ENCODE measurements at regions not wholly inside any gene's neighbourhood (a gene's known extent, or its start where the extent isn't known, plus 50 kb on each side); places are given as distances from the start of the nearest gene placed in this dataset.
"Not testable (repeated sequence)": the region's sequence is repeated elsewhere in the genome, so short reads cannot be mapped to it uniquely, and the experiment has no call there.

- DNase-seq (ENCODE audit: low read depth, low spot score); H3K27ac ChIP-seq: not testable (repeated sequence)
Observed at GRCh38 chr1:188812836-188813573, 1664.7 kb downstream of the BRINP3 start.

- H3K27ac ChIP-seq: no peak overlapping the region
- DNase-seq (ENCODE audit: low read depth, low spot score): no peak
Observed at GRCh38 chr1:188817814-188818213, 1659.8 kb downstream of the BRINP3 start.

- no peak for DNase-seq (ENCODE audit: low read depth, low spot score)
Observed at GRCh38 chr1:188822248-188822647, 1655.4 kb downstream of the BRINP3 start.

DNA sequence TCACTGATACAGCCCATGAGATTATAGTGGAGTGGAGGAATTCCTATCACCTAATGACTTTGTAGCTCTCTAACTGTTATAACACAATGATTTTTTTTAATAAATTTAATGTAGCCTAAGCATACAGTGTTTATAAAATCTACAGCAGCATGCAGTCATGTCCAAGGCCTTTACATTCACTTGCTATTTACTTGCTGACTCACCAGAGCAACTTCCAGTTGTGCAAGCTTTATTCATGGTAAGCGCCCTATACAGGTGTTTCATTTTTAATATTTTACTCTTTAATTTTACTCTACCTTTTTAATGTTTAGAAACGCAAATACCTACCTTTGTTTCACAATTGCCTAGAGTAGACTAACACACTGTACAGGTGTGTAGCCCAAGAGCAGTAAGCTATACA, 1652.2 kb downstream of the BRINP3 start:
- peak; percentile 2 for DNase-seq (ENCODE audit: low read depth, low spot score)
- no peak overlapping the region for H3K27ac ChIP-seq

More at GRCh38 chr1:188822248-188822647, 1655.4 kb downstream of the BRINP3 start:
- no peak overlapping the region for H3K27ac ChIP-seq

GRCh38 chr1:188826800-188827199, 1650.9 kb downstream of the BRINP3 start:
- DNase-seq (ENCODE audit: low read depth, low spot score): no peak
- H3K27ac ChIP-seq: no peak overlapping the region

- no peak for DNase-seq (ENCODE audit: low read depth, low spot score)
- no peak overlapping the region for H3K27ac ChIP-seq
Observed at GRCh38 chr1:188827400-188827799, 1650.3 kb downstream of the BRINP3 start.

GRCh38 chr1:188841111-188841696, 1636.5 kb downstream of the BRINP3 start:
- not testable (repeated sequence) for H3K27ac ChIP-seq; DNase-seq (ENCODE audit: low read depth, low spot score)

- no peak for DNase-seq (ENCODE audit: low read depth, low spot score)
- no peak overlapping the region for H3K27ac ChIP-seq
Observed at GRCh38 chr1:188846468-188846867, 1631.2 kb downstream of the BRINP3 start.

GRCh38 chr1:188857526-188858087, 1620.1 kb downstream of the BRINP3 start:
- no peak overlapping the region for H3K27ac ChIP-seq
- no peak for DNase-seq (ENCODE audit: low read depth, low spot score)

- DNase-seq (ENCODE audit: low read depth, low spot score): no peak
- no peak overlapping the region for H3K27ac ChIP-seq
Observed at GRCh38 chr1:188867614-188868013, 1610.0 kb downstream of the BRINP3 start.

- H3K27ac ChIP-seq: no peak overlapping the region
- no peak for DNase-seq (ENCODE audit: low read depth, low spot score)
Observed at GRCh38 chr1:188871164-188871563, 1606.5 kb downstream of the BRINP3 start.

GRCh38 chr1:188872376-188872775, 1605.3 kb downstream of the BRINP3 start:
- no peak overlapping the region for H3K27ac ChIP-seq
- no peak for DNase-seq (ENCODE audit: low read depth, low spot score)

DNA sequence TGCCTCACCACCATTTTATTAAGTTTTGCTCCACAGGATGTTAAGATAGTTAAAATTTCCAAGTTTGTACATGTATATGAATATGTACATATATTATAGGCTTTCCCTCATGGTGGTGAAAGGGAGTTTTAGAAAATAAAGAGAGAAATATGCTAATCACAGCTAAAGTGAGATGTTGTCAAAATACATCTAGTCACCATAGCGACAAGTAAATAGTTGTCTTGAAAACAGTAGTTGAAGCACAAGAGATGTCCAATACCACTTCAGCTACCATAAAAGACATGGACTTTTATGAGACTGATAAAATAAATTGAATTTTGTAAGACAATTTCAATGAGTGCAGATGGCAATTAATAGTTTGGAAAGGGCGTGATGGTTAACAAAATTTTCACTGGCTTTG, 1600.0 kb downstream of the BRINP3 start:
- no peak for DNase-seq (ENCODE audit: low read depth, low spot score)
- no peak overlapping the region for H3K27ac ChIP-seq

- DNase-seq (ENCODE audit: low read depth, low spot score): no peak
- H3K27ac ChIP-seq: no peak overlapping the region
Observed at GRCh38 chr1:188888386-188888785, 1589.3 kb downstream of the BRINP3 start.

DNA sequence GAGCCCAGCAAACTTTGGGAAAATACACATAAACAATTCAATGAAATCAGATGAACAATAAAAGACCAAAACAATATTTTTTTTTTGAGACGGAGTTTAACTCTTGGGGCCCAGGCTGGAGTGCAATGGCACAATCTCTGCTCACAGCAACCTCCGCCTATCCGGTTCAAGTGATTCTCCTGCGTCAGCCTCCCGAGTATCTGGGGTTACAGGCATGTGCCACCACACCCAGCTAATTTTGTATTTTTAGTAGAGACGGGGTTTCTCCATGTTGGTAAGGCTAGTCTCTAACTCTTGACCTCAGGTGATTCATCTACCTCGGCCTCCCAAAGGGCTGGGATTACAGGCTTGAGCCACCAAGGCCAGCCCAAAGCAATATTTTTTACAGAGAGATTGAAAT, 1588.5 kb downstream of the BRINP3 start:
- DNase-seq (ENCODE audit: low read depth, low spot score): no peak
- no peak overlapping the region for H3K27ac ChIP-seq

GRCh38 chr1:188891958-188892357, 1585.7 kb downstream of the BRINP3 start:
- no peak overlapping the region for H3K27ac ChIP-seq
- DNase-seq (ENCODE audit: low read depth, low spot score): no peak

GRCh38 chr1:188895611-188896010, 1582.1 kb downstream of the BRINP3 start:
- H3K27ac ChIP-seq: no peak overlapping the region
- DNase-seq (ENCODE audit: low read depth, low spot score): no peak

GRCh38 chr1:188903241-188903640, 1574.4 kb downstream of the BRINP3 start:
- DNase-seq (ENCODE audit: low read depth, low spot score): no peak
- H3K27ac ChIP-seq: no peak overlapping the region

- no peak overlapping the region for H3K27ac ChIP-seq
- DNase-seq (ENCODE audit: low read depth, low spot score): no peak
Observed at GRCh38 chr1:188904201-188904600, 1573.5 kb downstream of the BRINP3 start.

DNA sequence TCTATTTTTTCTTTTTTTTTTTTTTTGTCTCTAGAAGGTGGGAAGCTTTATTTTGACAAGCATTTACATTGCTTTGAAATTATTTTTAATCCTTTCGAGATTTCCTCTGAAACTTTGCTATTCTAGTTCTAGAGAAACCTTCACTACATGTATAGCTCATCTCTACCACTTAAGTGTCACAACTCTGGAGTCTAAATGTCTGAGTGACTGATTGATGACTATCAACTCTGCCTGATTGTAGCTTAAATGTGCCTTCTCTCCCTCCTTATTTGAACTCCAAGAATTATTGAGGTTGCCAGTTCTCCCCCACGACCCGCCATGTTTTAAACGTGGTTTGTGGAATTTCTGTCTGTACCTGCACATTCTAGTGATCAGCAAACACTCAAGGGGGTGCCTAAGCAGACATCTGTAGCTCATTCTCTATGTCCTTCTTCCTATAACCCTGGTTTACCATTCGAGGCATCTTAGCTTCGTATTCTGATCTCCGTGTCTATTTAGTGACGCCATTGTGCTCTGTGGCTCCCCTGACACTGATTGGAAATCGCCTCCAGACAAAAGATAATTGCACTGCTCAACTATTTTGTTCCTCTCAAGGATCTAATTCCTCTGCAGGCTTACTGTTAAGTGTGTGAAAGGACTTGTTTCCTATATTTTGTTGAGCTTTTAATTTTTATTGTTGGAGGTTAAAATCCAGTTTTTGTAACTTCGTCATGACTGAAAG, 1570.6 kb downstream of the BRINP3 start:
- no peak for DNase-seq (ENCODE audit: low read depth, low spot score)
- H3K27ac ChIP-seq: no peak overlapping the region

GRCh38 chr1:188930382-188930781, 1547.3 kb downstream of the BRINP3 start:
- DNase-seq (ENCODE audit: low read depth, low spot score): no peak
- no peak overlapping the region for H3K27ac ChIP-seq
